C4-2B (cell line): ENCODE measurements at regions not wholly inside any gene's neighbourhood (a gene's known extent, or its start where the extent isn't known, plus 50 kb on each side); places are given as distances from the start of the nearest gene placed in this dataset.

ENCODE experiments used
- H3K27ac ChIP-seq: fragments of 450-650 bp; 2 replicates; pipeline ENCODE4 v1.5.1; 2017
- ZFX ChIP-seq: fragments of 450-650 bp; IDR thresholded peaks from 2 replicates; pipeline ENCODE4 v1.6.1; 2017
- TF ChIP-seq, protein P1 (sequence below): fragments of 450-650 bp; conservative IDR thresholded peaks from 2 replicates; pipeline ENCODE4 v1.5.1; 2017; ENCODE audit warnings: mild to moderate bottlenecking

GRCh38 chr6:84521511-84521910 is 242.9 kb downstream of the TBX18 start:
- H3K27ac ChIP-seq = no peak overlapping the region
- no peak for TF ChIP-seq ZFX
- TF ChIP-seq, protein P1, sequence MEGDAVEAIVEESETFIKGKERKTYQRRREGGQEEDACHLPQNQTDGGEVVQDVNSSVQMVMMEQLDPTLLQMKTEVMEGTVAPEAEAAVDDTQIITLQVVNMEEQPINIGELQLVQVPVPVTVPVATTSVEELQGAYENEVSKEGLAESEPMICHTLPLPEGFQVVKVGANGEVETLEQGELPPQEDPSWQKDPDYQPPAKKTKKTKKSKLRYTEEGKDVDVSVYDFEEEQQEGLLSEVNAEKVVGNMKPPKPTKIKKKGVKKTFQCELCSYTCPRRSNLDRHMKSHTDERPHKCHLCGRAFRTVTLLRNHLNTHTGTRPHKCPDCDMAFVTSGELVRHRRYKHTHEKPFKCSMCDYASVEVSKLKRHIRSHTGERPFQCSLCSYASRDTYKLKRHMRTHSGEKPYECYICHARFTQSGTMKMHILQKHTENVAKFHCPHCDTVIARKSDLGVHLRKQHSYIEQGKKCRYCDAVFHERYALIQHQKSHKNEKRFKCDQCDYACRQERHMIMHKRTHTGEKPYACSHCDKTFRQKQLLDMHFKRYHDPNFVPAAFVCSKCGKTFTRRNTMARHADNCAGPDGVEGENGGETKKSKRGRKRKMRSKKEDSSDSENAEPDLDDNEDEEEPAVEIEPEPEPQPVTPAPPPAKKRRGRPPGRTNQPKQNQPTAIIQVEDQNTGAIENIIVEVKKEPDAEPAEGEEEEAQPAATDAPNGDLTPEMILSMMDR = no peak

GRCh38 chr6:84517741-84518530 is 246.5 kb downstream of the TBX18 start:
- TF ChIP-seq, protein P1 = no peak
- no peak for TF ChIP-seq ZFX
- H3K27ac ChIP-seq = no peak overlapping the region

DNA sequence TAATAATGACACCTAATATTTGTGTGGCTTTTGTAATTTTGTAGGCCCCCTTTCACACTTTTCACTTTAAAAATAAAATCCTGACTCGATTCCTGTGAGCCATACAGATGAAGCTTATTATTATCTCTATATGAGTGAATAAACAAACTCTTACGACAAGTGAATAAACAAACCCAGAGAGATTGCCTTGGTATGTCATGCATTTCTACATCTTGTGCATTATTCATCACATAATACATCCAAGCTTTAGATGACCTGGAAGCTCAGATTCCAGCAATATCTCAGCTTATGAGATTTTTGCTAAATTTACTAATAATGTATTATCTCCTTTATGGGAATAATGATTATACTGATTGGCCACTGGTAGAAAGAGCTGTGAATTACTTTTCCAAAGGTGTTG is 248.2 kb downstream of the TBX18 start:
- TF ChIP-seq, protein P1 = no peak
- TF ChIP-seq ZFX = no peak
- H3K27ac ChIP-seq = no peak overlapping the region

- TF ChIP-seq, protein P1 = no peak
- TF ChIP-seq ZFX = no peak
- H3K27ac ChIP-seq = no peak overlapping the region
These were observed 249.3 kb downstream of the TBX18 start for GRCh38 chr6:84515067-84515466.

DNA sequence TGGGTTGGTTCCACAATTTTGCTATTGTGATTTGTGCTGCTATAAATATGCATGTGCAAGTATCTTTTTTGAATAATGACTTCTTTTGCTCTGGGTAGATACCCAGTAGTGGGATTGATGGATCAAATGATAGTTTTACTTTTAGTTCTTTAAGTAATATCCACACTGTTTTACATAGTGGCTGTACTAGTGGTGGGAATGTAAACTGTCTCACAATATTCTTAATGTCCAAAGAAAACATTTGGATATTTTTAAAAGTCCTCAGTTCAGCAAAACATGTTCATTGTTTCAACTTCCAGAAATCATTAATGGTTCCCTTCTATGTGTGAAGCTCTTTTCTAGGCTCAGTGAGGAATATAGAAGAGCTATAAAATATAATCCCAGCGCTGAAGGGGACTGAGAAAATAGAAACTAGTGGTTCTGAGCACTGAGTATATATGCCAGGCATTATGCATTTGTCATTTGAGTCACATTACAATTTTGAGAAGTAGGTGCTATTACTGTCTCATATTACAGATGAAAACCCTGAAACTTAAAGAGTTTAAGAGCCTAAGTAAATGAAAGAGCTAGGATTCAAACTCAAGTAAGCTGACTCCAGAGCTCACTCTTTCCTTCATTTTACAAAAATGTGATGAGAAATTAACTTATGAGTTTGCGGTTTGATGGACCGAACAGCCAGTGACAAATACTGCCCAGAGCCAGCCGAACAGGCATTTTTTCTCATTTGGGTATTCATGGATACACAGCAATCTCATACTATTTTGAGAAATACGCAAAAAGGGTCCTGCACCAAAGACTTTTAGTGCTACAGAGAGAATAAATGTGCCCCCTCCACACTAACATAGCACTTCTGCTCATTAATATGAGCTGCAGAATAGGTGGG is 250.1 kb downstream of the TBX18 start:
- no peak for TF ChIP-seq ZFX
- TF ChIP-seq, protein P1 = no peak
- no peak overlapping the region for H3K27ac ChIP-seq

DNA sequence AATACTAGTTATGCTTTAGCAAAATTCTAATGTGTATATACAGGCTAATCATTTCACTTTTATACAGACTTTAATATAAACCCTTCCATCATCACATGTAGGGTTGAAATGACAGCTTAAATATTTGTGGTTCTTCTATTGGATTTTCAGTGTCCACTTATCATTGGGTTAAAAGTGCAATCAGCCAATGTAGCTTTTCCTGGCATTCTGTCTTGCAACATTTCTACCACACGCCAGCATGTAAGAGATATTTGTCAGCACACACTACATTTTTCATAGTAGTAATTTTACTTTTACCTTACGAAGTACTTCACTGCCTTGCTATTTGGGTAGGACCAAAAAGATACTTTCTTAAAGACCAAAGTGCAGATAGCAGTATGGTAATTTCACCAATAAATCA is 252.0 kb downstream of the TBX18 start:
- TF ChIP-seq ZFX = no peak
- TF ChIP-seq, protein P1 = no peak
- H3K27ac ChIP-seq = no peak overlapping the region

- no peak overlapping the region for H3K27ac ChIP-seq
- TF ChIP-seq ZFX = no peak
- TF ChIP-seq, protein P1 = no peak
These were observed 252.5 kb downstream of the TBX18 start for GRCh38 chr6:84511929-84512328.
